ENCODE measurements at regions not wholly inside any gene's neighbourhood (a gene's known extent, or its start where the extent isn't known, plus 50 kb on each side); places are given as distances from the start of the nearest gene placed in this dataset.
"Not testable (repeated sequence)": the region's sequence is repeated elsewhere in the genome, so short reads cannot be mapped to it uniquely, and the experiment has no call there.

GRCh38 chrX:66090004-66090403, 50.1 kb upstream of the VSIG4 start:
- not testable (repeated sequence) for TF ChIP-seq CTCF (IDR thresholded peaks at IDR 0.05 in 8 of 11, conservative IDR thresholded peaks at IDR 0.05 in 3 of 11); POLR2A (IDR thresholded peaks at IDR 0.05)

Data from spleen (tissue), 7 donors.